GM23338 (cell line): ENCODE measurements at regions not wholly inside any gene's neighbourhood (a gene's known extent, or its start where the extent isn't known, plus 50 kb on each side); places are given as distances from the start of the nearest gene placed in this dataset.
A peak's percentile ranks its signal among the peaks of the same experiment; 100 is the strongest.
"Not testable (repeated sequence)": the region's sequence is repeated elsewhere in the genome, so short reads cannot be mapped to it uniquely, and the experiment has no call there.

Experiments used
- ATAC-seq: fragments of 200-7000 bp; cut with Tn5 transposase; 3 replicates; pipeline ENCODE4 v1.9.1; 2020
- DNase-seq: peaks from one replicate; pipeline ENCODE4 v3.0.0-alpha.2; 2015; ENCODE audit warnings: low spot score
- H2AFZ ChIP-seq: fragments of 200-600 bp; sonication (generic); 2 replicates; pipeline ENCODE4 v1.8.0; 2016; ENCODE audit warnings: antibody characterized with exemption, mild to moderate bottlenecking, moderate library complexity
- H3F3A ChIP-seq: fragments of 200-600 bp; sonication (generic); replicated peaks from 2 replicates; pipeline ENCODE4 v1.8.0; 2017; ENCODE audit warnings: antibody characterized with exemption, mixed run types, low read depth
- H3K27ac ChIP-seq: fragments of 200-600 bp; sonication (generic); 2 replicates; pipeline ENCODE4 v1.6.1; 2016; ENCODE audit warnings: low read depth
- H3K27me3 ChIP-seq: fragments of 200-600 bp; sonication (generic); 2 replicates; pipeline ENCODE4 v1.8.0; 2016; ENCODE audit warnings: mild to moderate bottlenecking, mixed run types, moderate library complexity; ENCODE audit not compliant: insufficient read depth
- H3K36me3 ChIP-seq: fragments of 200-600 bp; sonication (generic); 2 replicates; pipeline ENCODE4 v1.8.0; 2016; ENCODE audit warnings: mild to moderate bottlenecking; ENCODE audit not compliant: insufficient read depth
- H3K4me1 ChIP-seq: fragments of 200-600 bp; sonication (generic); 2 replicates; pipeline ENCODE4 v1.8.0; 2016; ENCODE audit warnings: mild to moderate bottlenecking, moderate library complexity; ENCODE audit not compliant: insufficient read depth
- H3K4me2 ChIP-seq: fragments of 200-600 bp; sonication (generic); 2 replicates; pipeline ENCODE4 v1.7.1; 2017; ENCODE audit warnings: mixed run types
- H3K4me3 ChIP-seq: fragments of 200-600 bp; sonication (generic); 2 replicates; pipeline ENCODE4 v1.6.1; 2016; ENCODE audit warnings: mixed run types
- H3K79me2 ChIP-seq: fragments of 200-600 bp; sonication (generic); replicated peaks from 2 replicates; pipeline ENCODE4 v1.8.0; 2017; ENCODE audit warnings: mild to moderate bottlenecking; ENCODE audit not compliant: insufficient read depth
- H3K9me2 ChIP-seq: fragments of 200-600 bp; sonication (generic); 2 replicates; pipeline ENCODE4 v1.8.0; 2017; ENCODE audit not compliant: insufficient read depth
- H4K20me1 ChIP-seq: fragments of 200-600 bp; sonication (generic); replicated peaks from 2 replicates; pipeline ENCODE4 v1.8.0; 2017; ENCODE audit warnings: mild to moderate bottlenecking; ENCODE audit not compliant: insufficient read depth
- H3K27ac Mint-ChIP-seq: 2 replicates; pipeline ENCODE4 v1.8.0; 2020; ENCODE audit warnings: inconsistent platforms, mild to moderate bottlenecking, moderate library complexity, mixed read lengths
- H3K27me3 Mint-ChIP-seq: 3 replicates; pipeline ENCODE4 v1.8.0; 2022; ENCODE audit warnings: low read depth, mild to moderate bottlenecking, moderate library complexity, mixed read lengths, inconsistent platforms; ENCODE audit not compliant: insufficient read depth, poor library complexity
- H3K36me3 Mint-ChIP-seq: 3 replicates; pipeline ENCODE4 v1.8.0; 2021; ENCODE audit warnings: low read depth, mild to moderate bottlenecking, inconsistent platforms, moderate library complexity, mixed read lengths
- H3K4me1 Mint-ChIP-seq: 3 replicates; pipeline ENCODE4 v1.8.0; 2020; ENCODE audit warnings: mild to moderate bottlenecking, inconsistent platforms, mixed read lengths
- H3K4me3 Mint-ChIP-seq: 3 replicates; pipeline ENCODE4 v1.8.0; 2021; ENCODE audit warnings: moderate library complexity, mild to moderate bottlenecking, inconsistent platforms, mixed read lengths
- H3K9me3 Mint-ChIP-seq: 3 replicates; pipeline ENCODE4 v1.8.0; 2020; ENCODE audit warnings: moderate library complexity, mild to moderate bottlenecking, inconsistent platforms, mixed read lengths
- CREB1 ChIP-seq: fragments of 250-450 bp; sonication (Bioruptor Pico); IDR thresholded peaks from 2 replicates; pipeline ENCODE4 v1.5.0; 2020; ENCODE audit warnings: low read depth, mild to moderate bottlenecking, moderate library complexity
- EZH2 ChIP-seq: fragments of 200-600 bp; sonication (generic); IDR thresholded peaks from one replicate; pipeline ENCODE4 v1.8.0; 2017; ENCODE audit warnings: antibody characterized with exemption, mild to moderate bottlenecking, low read depth; ENCODE audit not compliant: unreplicated experiment
- EZH2phosphoT487 ChIP-seq: fragments of 200-600 bp; sonication (generic); IDR thresholded peaks from one replicate; pipeline ENCODE4 v1.8.1; 2018; ENCODE audit warnings: antibody characterized with exemption; ENCODE audit not compliant: unreplicated experiment
- REST ChIP-seq: IDR thresholded peaks from one replicate; pipeline ENCODE4 v1.6.1; 2018; ENCODE audit warnings: antibody characterized with exemption; ENCODE audit not compliant: unreplicated experiment
- ZNF331 ChIP-seq: fragments of 250-450 bp; sonication (Bioruptor Pico); IDR thresholded peaks from 2 replicates; pipeline ENCODE4 v1.5.0; 2020; ENCODE audit warnings: low read depth, mild to moderate bottlenecking, moderate library complexity

GRCh38 chr6:139982195-139982594 lies 607.7 kb upstream of the CITED2 start (continued):
- TF ChIP-seq REST (no peak), ZNF331 (CRISPR knock-in tag) (no peak), EZH2 (no peak), EZH2phosphoT487 (no peak)

- H3F3A ChIP-seq: no peaks in the 10 kb centered on the region
- Mint-ChIP-seq H3K4me1 (peaks cover 40% of the 10 kb centered on the region), H3K4me3 (peak overlapping the region; percentile 21; the same call in 2 of the 3 replicates), H3K9me3 (no peaks in the 10 kb centered on the region), H3K36me3 (no peaks in the 10 kb centered on the region; the same call in 2 of the 3 replicates), H3K27ac (peak overlapping the region; percentile 68; the same call in 1 of the 2 replicates), H3K27me3 (peaks cover 2% of the 10 kb centered on the region)
- H3K4me2 ChIP-seq: peak overlapping the region; percentile 62
- no peaks in the 10 kb centered on the region for H4K20me1 ChIP-seq
- no peaks in the 10 kb centered on the region for H3K36me3 ChIP-seq
- ATAC-seq (peak; percentile 75), DNase-seq (peak; percentile 61)
- H3K79me2 ChIP-seq: no peaks in the 10 kb centered on the region
- H3K4me1 ChIP-seq: peaks cover 32% of the 10 kb centered on the region
- H3K4me3 ChIP-seq: no peak overlapping the region; the same call in 1 of the 2 replicates
- H2AFZ ChIP-seq: 0 out of 2 replicates have a peak overlapping the region, but pooled peaks have one; percentile 1
- H3K9me2 ChIP-seq: no peaks in the 10 kb centered on the region
- H3K27ac ChIP-seq: 0 out of 2 replicates have a peak overlapping the region, but pooled peaks have one; percentile 12
- H3K27me3 ChIP-seq: no peaks in the 10 kb centered on the region
- TF ChIP-seq EZH2 (no peak), EZH2phosphoT487 (no peak), CREB1 (peak; percentile 79)
Measured at GRCh38 chr6:139981768-139982181, 607.3 kb upstream of the CITED2 start.

- Histone ChIP-seq H3K27me3 (no peaks in the 10 kb centered on the region), H3K9me2 (0 out of 2 replicates have a peak, but pooled peaks cover under 1% of the 10 kb centered on the region), H4K20me1 (no peaks in the 10 kb centered on the region), H3K4me3 (no peak overlapping the region), H3K36me3 (no peaks in the 10 kb centered on the region), H3K4me2 (no peak overlapping the region), H3K4me1 (peaks cover 32% of the 10 kb centered on the region), H2AFZ (peak overlapping the region; percentile 11; the same call in 1 of the 2 replicates), H3K79me2 (no peaks in the 10 kb centered on the region), H3K27ac (no peak overlapping the region), H3F3A (no peaks in the 10 kb centered on the region)
- DNase-seq: no peak
- no peak for TF ChIP-seq ZNF331 (CRISPR knock-in tag)
- Mint-ChIP-seq H3K27ac (no peak overlapping the region), H3K36me3 (no peaks in the 10 kb centered on the region; the same call in 2 of the 3 replicates), H3K27me3 (peaks cover 2% of the 10 kb centered on the region), H3K4me3 (no peak overlapping the region), H3K4me1 (peaks cover 40% of the 10 kb centered on the region), H3K9me3 (no peaks in the 10 kb centered on the region)
- no peak for ATAC-seq
Measured at GRCh38 chr6:139981066-139981624, 606.7 kb upstream of the CITED2 start.

- H3K9me3 Mint-ChIP-seq, H3K27ac ChIP-seq, H3K79me2 ChIP-seq, ATAC-seq, H3K4me3 Mint-ChIP-seq, H3F3A ChIP-seq, DNase-seq, H3K27me3 Mint-ChIP-seq, H3K4me2 ChIP-seq, H3K9me2 ChIP-seq, H3K36me3 Mint-ChIP-seq, H3K27me3 ChIP-seq, H3K27ac Mint-ChIP-seq, H3K36me3 ChIP-seq, H4K20me1 ChIP-seq, H3K4me3 ChIP-seq: not testable (repeated sequence)
- peaks cover 40% of the 10 kb centered on the region for H3K4me1 Mint-ChIP-seq
- peaks cover 32% of the 10 kb centered on the region for H3K4me1 ChIP-seq
- peak overlapping the region; percentile 11; the same call in 1 of the 2 replicates for H2AFZ ChIP-seq
Measured at GRCh38 chr6:139980631-139981030, 606.2 kb upstream of the CITED2 start.
